ENCODE measurements at regions not wholly inside any gene's neighbourhood (a gene's known extent, or its start where the extent isn't known, plus 50 kb on each side); places are given as distances from the start of the nearest gene placed in this dataset.

- Histone ChIP-seq H2AFZ (ENCODE audit: low read depth, low read length) (no peak overlapping the region), H3K9ac (ENCODE audit: insufficient read depth in 1 of 2, low read depth in 2 of 2, low read length in 2 of 2) (no peak overlapping the region), H3K36me3 (ENCODE audit: control insufficient read depth, insufficient read depth, low read length) (no peaks in the 10 kb centered on the region), H3K27ac (ENCODE audit: extremely low read depth, low read depth, low read length) (no peak overlapping the region), H3K9me3 (replicated peaks; ENCODE audit: control insufficient read depth, insufficient read depth, low read depth, low read length) (no peaks in the 10 kb centered on the region), H3K4me3 (no peak overlapping the region), H3K4me1 (replicated peaks in 1 of 2; ENCODE audit: control insufficient read depth in 2 of 2, insufficient read depth in 2 of 2, low read length in 2 of 2) (no peaks in the 10 kb centered on the region), H3K27me3 (ENCODE audit: control insufficient read depth in 2 of 2, insufficient read depth in 2 of 2, low read length in 2 of 2) (no peaks in the 10 kb centered on the region), H3K9me1 (ENCODE audit: control insufficient read depth, insufficient read depth, low read length) (no peaks in the 10 kb centered on the region), H3K79me2 (ENCODE audit: control insufficient read depth, insufficient read depth, low read length) (no peaks in the 10 kb centered on the region), H3K4me2 (ENCODE audit: insufficient read depth, low read length) (no peak overlapping the region), H4K20me1 (replicated peaks; ENCODE audit: control insufficient read depth, insufficient read depth, low read length) (no peaks in the 10 kb centered on the region)
- 0% methylated on average over 2 of the region's 2 CpGs for WGBS (ENCODE audit: insufficient coverage, low coverage, missing lambda C conversion rate)
- no TSS peak for BruUV-seq (replicated peaks)
- CTCF ChIA-PET (ENCODE audit: low intra/inter-chr PET ratio): no interaction called here
- FAIRE-seq: no peak
- intact Hi-C loops (cut with micrococcal nuclease): no loop called here
- in situ Hi-C loops (cut with MboI): no loop called here
- no peak for ATAC-seq
- no peak for DNase-seq (ENCODE audit: extremely low read depth in 1 of 4, low spot score in 3 of 4)
- POLR2A ChIA-PET: no interaction called here
- TF ChIP-seq BCOR (IDR thresholded peaks at IDR 0.05) (no peak), SREBF1 (IDR thresholded peaks at IDR 0.05; ENCODE audit: borderline replicate concordance, low read depth, low read length) (no peak), SPI1 (IDR thresholded peaks at IDR 0.05; ENCODE audit: borderline replicate concordance, low read depth, low read length) (no peak), SMARCB1 (IDR thresholded peaks at IDR 0.05; ENCODE audit: insufficient read length, low read depth) (no peak), ATF3 (IDR thresholded peaks at IDR 0.05) (no peak), ATF3 (CRISPR knock-in tag; conservative IDR thresholded peaks at IDR 0.05) (no peak), THRAP3 (IDR thresholded peaks at IDR 0.05; ENCODE audit: borderline replicate concordance) (no peak), KAT7 (CRISPR knock-in tag; IDR thresholded peaks at IDR 0.05; ENCODE audit: borderline replicate concordance) (no peak), CGGBP1 (CRISPR knock-in tag; IDR thresholded peaks at IDR 0.05) (no peak), TOE1 (IDR thresholded peaks at IDR 0.05; ENCODE audit: borderline replicate concordance) (no peak), TOE1 (CRISPR knock-in tag; IDR thresholded peaks at IDR 0.05; ENCODE audit: borderline replicate concordance, low read depth) (no peak), FIP1L1 (IDR thresholded peaks at IDR 0.05; ENCODE audit: low read depth, low read length, poor library complexity, severe bottlenecking) (no peak), NR2F6 (CRISPR knock-in tag; IDR thresholded peaks at IDR 0.05) (no peak), CEBPZ (IDR thresholded peaks at IDR 0.05; ENCODE audit: borderline replicate concordance, low read depth, low read length) (no peak), MXI1 (IDR thresholded peaks at IDR 0.05; ENCODE audit: low read depth, low read length) (no peak), RBM14 (IDR thresholded peaks at IDR 0.05; ENCODE audit: borderline replicate concordance, insufficient read depth, low read depth, low read length) (no peak), FOXJ2 (tag; IDR thresholded peaks at IDR 0.05) (no peak), RBM25 (IDR thresholded peaks at IDR 0.05; ENCODE audit: low read depth, low read length, severe bottlenecking) (no peak), ZBTB12 (CRISPR knock-in tag; IDR thresholded peaks at IDR 0.05) (no peak), SNRNP70 (optimal IDR thresholded peaks at IDR 0.05; ENCODE audit: low read depth, low read length) (no peak)
Measured at GRCh38 chr7:124420367-124420766, 345.2 kb downstream of the GPR37 start.

All from K562 (cell line).